ENCODE measurements at regions not wholly inside any gene's neighbourhood (a gene's known extent, or its start where the extent isn't known, plus 50 kb on each side); places are given as distances from the start of the nearest gene placed in this dataset.

DNA sequence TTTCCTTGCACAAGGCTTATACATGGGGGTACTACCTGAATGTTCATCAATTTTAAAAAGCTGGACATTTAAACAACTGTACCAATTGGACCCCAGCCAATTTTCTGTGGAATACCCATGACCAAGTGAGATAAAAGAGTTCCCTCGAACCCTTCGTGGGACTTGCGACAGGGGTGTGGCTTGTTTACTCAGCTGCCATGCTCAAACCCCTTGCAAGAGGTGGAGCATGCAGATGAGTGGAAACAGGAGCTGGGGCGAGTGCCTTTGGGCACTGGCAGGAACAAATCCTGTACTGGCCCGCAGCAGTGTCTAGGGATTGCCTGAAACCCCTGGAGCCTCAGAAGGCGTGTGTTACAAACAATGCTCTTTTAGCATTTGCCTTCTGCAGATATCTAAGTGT, 144.2 kb downstream of the PDHA2 start:
- H3K27me3 ChIP-seq (ENCODE audit: control insufficient read depth in 4 of 4, insufficient read depth in 4 of 4, low read length in 3 of 4), result no peaks in the 10 kb centered on the region
- DNase-seq (ENCODE audit: low spot score), result no peak
- H3K9ac ChIP-seq (ENCODE audit: low read depth in 1 of 2, low read length in 2 of 2), result no peak overlapping the region
- 60% methylated on average over 6 of the region's 6 CpGs for WGBS
- no peaks in the 10 kb centered on the region for H3K36me3 ChIP-seq (ENCODE audit: control insufficient read depth in 4 of 4, insufficient read depth in 3 of 4, low read depth in 1 of 4, low read length in 3 of 4)
- no peaks in the 10 kb centered on the region for H3K4me1 ChIP-seq (ENCODE audit: control insufficient read depth in 4 of 4, insufficient read depth in 4 of 4, low read length in 3 of 4)
- H3K27ac ChIP-seq (ENCODE audit: low read depth in 1 of 2, low read length in 2 of 2), result no peak overlapping the region
- no peak overlapping the region for H3K4me3 ChIP-seq (ENCODE audit: low read depth in 1 of 3, low read length in 3 of 3)
- TF ChIP-seq HNF4G (IDR thresholded peaks at IDR 0.05) (no peak), NR2F2 (IDR thresholded peaks at IDR 0.05) (no peak), EGR1 (IDR thresholded peaks at IDR 0.05; ENCODE audit: low read depth in 2 of 2) (no peak), GABPA (IDR thresholded peaks at IDR 0.05 in 1 of 2, conservative IDR thresholded peaks at IDR 0.05 in 1 of 2) (no peak), FOXA2 (IDR thresholded peaks at IDR 0.05) (no peak), RXRA (IDR thresholded peaks at IDR 0.05) (no peak), HNF4A (conservative IDR thresholded peaks at IDR 0.05) (no peak), YY1 (IDR thresholded peaks at IDR 0.05) (no peak), RAD21 (IDR thresholded peaks at IDR 0.05) (no peak), SP1 (IDR thresholded peaks at IDR 0.05) (no peak), ZBTB33 (IDR thresholded peaks at IDR 0.05) (no peak)
- TF ChIP-seq, protein P1, sequence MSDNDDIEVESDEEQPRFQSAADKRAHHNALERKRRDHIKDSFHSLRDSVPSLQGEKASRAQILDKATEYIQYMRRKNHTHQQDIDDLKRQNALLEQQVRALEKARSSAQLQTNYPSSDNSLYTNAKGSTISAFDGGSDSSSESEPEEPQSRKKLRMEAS (IDR thresholded peaks at IDR 0.05), result no peak
- TF ChIP-seq, protein P2, sequence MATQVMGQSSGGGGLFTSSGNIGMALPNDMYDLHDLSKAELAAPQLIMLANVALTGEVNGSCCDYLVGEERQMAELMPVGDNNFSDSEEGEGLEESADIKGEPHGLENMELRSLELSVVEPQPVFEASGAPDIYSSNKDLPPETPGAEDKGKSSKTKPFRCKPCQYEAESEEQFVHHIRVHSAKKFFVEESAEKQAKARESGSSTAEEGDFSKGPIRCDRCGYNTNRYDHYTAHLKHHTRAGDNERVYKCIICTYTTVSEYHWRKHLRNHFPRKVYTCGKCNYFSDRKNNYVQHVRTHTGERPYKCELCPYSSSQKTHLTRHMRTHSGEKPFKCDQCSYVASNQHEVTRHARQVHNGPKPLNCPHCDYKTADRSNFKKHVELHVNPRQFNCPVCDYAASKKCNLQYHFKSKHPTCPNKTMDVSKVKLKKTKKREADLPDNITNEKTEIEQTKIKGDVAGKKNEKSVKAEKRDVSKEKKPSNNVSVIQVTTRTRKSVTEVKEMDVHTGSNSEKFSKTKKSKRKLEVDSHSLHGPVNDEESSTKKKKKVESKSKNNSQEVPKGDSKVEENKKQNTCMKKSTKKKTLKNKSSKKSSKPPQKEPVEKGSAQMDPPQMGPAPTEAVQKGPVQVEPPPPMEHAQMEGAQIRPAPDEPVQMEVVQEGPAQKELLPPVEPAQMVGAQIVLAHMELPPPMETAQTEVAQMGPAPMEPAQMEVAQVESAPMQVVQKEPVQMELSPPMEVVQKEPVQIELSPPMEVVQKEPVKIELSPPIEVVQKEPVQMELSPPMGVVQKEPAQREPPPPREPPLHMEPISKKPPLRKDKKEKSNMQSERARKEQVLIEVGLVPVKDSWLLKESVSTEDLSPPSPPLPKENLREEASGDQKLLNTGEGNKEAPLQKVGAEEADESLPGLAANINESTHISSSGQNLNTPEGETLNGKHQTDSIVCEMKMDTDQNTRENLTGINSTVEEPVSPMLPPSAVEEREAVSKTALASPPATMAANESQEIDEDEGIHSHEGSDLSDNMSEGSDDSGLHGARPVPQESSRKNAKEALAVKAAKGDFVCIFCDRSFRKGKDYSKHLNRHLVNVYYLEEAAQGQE (IDR thresholded peaks at IDR 0.05), result no peak
- H3K9me3 ChIP-seq (ENCODE audit: control insufficient read depth in 4 of 4, low read length in 3 of 4), result peaks cover 0 to 2% (median 0%) of the 10 kb centered on the region in 4 donors

GRCh38 chr4:95985051-95985450, 145.2 kb downstream of the PDHA2 start:
- H3K36me3 ChIP-seq (ENCODE audit: control insufficient read depth in 4 of 4, insufficient read depth in 3 of 4, low read depth in 1 of 4, low read length in 3 of 4), result no peaks in the 10 kb centered on the region
- DNase-seq (ENCODE audit: low spot score), result no peak
- no peak overlapping the region for H3K4me3 ChIP-seq (ENCODE audit: low read depth in 1 of 3, low read length in 3 of 3)
- no peak overlapping the region for H3K27ac ChIP-seq (ENCODE audit: low read depth in 1 of 2, low read length in 2 of 2)
- H3K9me3 ChIP-seq (ENCODE audit: control insufficient read depth in 4 of 4, low read length in 3 of 4), result peaks cover 0 to 2% (median 0%) of the 10 kb centered on the region in 4 donors
- H3K4me1 ChIP-seq (ENCODE audit: control insufficient read depth in 4 of 4, insufficient read depth in 4 of 4, low read length in 3 of 4), result no peaks in the 10 kb centered on the region
- H3K9ac ChIP-seq (ENCODE audit: low read depth in 1 of 2, low read length in 2 of 2), result no peak overlapping the region
- WGBS, result 65% methylated on average over 4 of the region's 4 CpGs
- H3K27me3 ChIP-seq (ENCODE audit: control insufficient read depth in 4 of 4, insufficient read depth in 4 of 4, low read length in 3 of 4), result no peaks in the 10 kb centered on the region
- TF ChIP-seq FOXA1 (IDR thresholded peaks at IDR 0.05) (no peak), FOXA2 (IDR thresholded peaks at IDR 0.05) (no peak), HNF4A (conservative IDR thresholded peaks at IDR 0.05) (no peak), CTCF (IDR thresholded peaks at IDR 0.05; ENCODE audit: low read depth, low read length, missing input control) (no peak), GABPA (IDR thresholded peaks at IDR 0.05 in 1 of 2, conservative IDR thresholded peaks at IDR 0.05 in 1 of 2) (no peak), NR2F2 (IDR thresholded peaks at IDR 0.05) (no peak), TAF1 (conservative IDR thresholded peaks at IDR 0.05) (no peak), SP1 (IDR thresholded peaks at IDR 0.05) (no peak), RAD21 (IDR thresholded peaks at IDR 0.05) (no peak), JUND (IDR thresholded peaks at IDR 0.05) (no peak), ZBTB33 (IDR thresholded peaks at IDR 0.05) (no peak), HNF4G (IDR thresholded peaks at IDR 0.05) (no peak), EGR1 (IDR thresholded peaks at IDR 0.05; ENCODE audit: low read depth in 2 of 2) (no peak)
- TF ChIP-seq, protein P2 (IDR thresholded peaks at IDR 0.05), result no peak
- TF ChIP-seq, protein P1 (IDR thresholded peaks at IDR 0.05), result no peak
- TF ChIP-seq, protein P3, sequence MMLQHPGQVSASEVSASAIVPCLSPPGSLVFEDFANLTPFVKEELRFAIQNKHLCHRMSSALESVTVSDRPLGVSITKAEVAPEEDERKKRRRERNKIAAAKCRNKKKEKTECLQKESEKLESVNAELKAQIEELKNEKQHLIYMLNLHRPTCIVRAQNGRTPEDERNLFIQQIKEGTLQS (IDR thresholded peaks at IDR 0.05), result no peak

All from liver (tissue), 8 donors.